Body of pancreas (tissue), 4 donors: ENCODE measurements at regions not wholly inside any gene's neighbourhood (a gene's known extent, or its start where the extent isn't known, plus 50 kb on each side); places are given as distances from the start of the nearest gene placed in this dataset.

ENCODE experiments used
- CTCF ChIP-seq, 7 experiments: fragments of 450-650 bp in 4 of 7; fragments of 200-600 bp in 3 of 7; sonication (generic) in 3 of 7; IDR thresholded peaks; one replicate each; pipeline ENCODE4 v1.5.1; 2016 to 2019; ENCODE audit warnings: antibody characterized with exemption in 7 of 7
- POLR2A ChIP-seq, 3 donors: fragments of 450-650 bp; IDR thresholded peaks; one replicate each; pipeline ENCODE4 v1.6.1; 2016; ENCODE audit warnings: antibody characterized with exemption in 3 of 3, mild to moderate bottlenecking in 2 of 3

GRCh38 chr13:69292789-69293425, 814.7 kb upstream of the ATXN8OS start:
- TF ChIP-seq CTCF (IDR thresholded peaks at IDR 0.05) (no peak), POLR2A (IDR thresholded peaks at IDR 0.05) (no peak)
